ENCODE measurements at regions not wholly inside any gene's neighbourhood (a gene's known extent, or its start where the extent isn't known, plus 50 kb on each side); places are given as distances from the start of the nearest gene placed in this dataset.
"Not testable (repeated sequence)": the region's sequence is repeated elsewhere in the genome, so short reads cannot be mapped to it uniquely, and the experiment has no call there.

GRCh38 chrX:65821721-65822496 is 154.5 kb downstream of the MSN start:
- peak; percentile 45 for DNase-seq

- not testable (repeated sequence) for DNase-seq
These were observed 152.5 kb downstream of the MSN start for GRCh38 chrX:65819983-65820382.

- no peak for DNase-seq
These were observed 145.8 kb downstream of the MSN start for GRCh38 chrX:65813245-65813644.

- peak; percentile 7 for DNase-seq
These were observed 144.2 kb downstream of the MSN start for GRCh38 chrX:65811558-65812228.

Measured in hematopoietic multipotent progenitor cell treated with erythropoietin and hydrocortisone succinate and interleukin-3 and kit ligand, for 6 days (in vitro differentiated cells).